ENCODE measurements at regions not wholly inside any gene's neighbourhood (a gene's known extent, or its start where the extent isn't known, plus 50 kb on each side); places are given as distances from the start of the nearest gene placed in this dataset.

DNA sequence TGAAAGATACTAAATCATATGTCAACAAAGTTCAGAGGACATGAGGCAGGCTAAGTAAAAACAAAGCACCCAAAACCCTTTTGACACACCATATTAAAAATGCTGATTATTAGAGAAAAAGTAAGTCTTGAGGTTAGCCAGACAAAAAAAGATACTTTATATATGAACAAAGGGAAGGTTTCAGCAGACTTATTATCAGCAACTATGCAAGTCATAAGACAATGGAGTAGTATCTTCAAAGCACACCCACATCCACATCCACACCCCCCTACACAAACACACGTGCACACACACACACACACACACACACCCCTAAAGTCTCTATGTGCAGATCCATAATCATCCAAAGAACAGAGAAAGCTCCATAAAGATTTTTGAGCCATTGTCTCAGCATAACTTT, 1373.9 kb upstream of the CELF2 start:
- TF ChIP-seq, protein P1, sequence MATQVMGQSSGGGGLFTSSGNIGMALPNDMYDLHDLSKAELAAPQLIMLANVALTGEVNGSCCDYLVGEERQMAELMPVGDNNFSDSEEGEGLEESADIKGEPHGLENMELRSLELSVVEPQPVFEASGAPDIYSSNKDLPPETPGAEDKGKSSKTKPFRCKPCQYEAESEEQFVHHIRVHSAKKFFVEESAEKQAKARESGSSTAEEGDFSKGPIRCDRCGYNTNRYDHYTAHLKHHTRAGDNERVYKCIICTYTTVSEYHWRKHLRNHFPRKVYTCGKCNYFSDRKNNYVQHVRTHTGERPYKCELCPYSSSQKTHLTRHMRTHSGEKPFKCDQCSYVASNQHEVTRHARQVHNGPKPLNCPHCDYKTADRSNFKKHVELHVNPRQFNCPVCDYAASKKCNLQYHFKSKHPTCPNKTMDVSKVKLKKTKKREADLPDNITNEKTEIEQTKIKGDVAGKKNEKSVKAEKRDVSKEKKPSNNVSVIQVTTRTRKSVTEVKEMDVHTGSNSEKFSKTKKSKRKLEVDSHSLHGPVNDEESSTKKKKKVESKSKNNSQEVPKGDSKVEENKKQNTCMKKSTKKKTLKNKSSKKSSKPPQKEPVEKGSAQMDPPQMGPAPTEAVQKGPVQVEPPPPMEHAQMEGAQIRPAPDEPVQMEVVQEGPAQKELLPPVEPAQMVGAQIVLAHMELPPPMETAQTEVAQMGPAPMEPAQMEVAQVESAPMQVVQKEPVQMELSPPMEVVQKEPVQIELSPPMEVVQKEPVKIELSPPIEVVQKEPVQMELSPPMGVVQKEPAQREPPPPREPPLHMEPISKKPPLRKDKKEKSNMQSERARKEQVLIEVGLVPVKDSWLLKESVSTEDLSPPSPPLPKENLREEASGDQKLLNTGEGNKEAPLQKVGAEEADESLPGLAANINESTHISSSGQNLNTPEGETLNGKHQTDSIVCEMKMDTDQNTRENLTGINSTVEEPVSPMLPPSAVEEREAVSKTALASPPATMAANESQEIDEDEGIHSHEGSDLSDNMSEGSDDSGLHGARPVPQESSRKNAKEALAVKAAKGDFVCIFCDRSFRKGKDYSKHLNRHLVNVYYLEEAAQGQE (IDR thresholded peaks at IDR 0.05; ENCODE audit: low read depth), result no peak
- no peak for TF ChIP-seq EGR1 (IDR thresholded peaks at IDR 0.05)
- TF ChIP-seq RAD21 (IDR thresholded peaks at IDR 0.05; ENCODE audit: low read depth), result no peak
- TF ChIP-seq CREB1 (IDR thresholded peaks at IDR 0.05; ENCODE audit: low read depth), result no peak
- TF ChIP-seq FOXM1 (IDR thresholded peaks at IDR 0.05; ENCODE audit: borderline replicate concordance, low read depth), result no peak
- TF ChIP-seq TCF12 (IDR thresholded peaks at IDR 0.05; ENCODE audit: low read depth), result no peak
- TF ChIP-seq EP300 (IDR thresholded peaks at IDR 0.05; ENCODE audit: borderline replicate concordance), result no peak
- no peak for TF ChIP-seq CEBPB (IDR thresholded peaks at IDR 0.05)
